ENCODE measurements at regions not wholly inside any gene's neighbourhood (a gene's known extent, or its start where the extent isn't known, plus 50 kb on each side); places are given as distances from the start of the nearest gene placed in this dataset.

DNA sequence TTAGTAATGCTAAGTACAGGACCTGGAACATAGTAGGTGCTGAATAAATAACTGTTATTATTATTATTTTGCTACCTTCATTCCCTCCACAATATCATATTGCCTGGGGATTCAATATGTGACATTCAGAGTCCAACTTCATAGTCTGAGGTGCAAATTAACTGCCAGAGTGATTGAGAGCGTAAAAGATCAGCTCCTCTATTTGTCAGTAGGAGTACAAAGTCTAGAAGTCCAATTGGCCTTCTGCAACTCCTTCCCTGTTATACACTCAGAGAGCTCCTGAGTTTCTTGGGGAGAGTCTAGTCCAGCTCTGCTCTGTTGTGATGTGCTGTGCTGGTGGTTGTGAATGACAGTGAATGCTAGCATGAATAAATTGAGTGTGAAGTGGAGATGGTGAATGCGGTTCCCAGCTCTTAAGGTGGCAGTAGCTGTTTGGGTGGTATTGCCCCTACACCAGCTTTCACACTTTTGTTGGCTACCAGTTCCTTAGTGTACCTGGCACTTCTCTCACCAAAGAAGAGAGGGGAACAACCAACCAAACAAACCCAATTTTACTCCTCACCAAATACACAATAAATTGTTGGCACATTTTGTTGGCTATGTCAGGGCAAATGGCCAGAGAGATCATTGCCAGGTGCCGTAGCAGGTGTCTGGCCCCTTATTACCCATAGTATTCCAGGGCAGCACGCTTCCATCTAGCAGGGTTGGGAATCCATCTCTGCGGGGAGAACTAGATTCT lies 270.1 kb upstream of the TBL1XR1 start:
- intact Hi-C loops (cut with DNase I; ENCODE audit: low total_unique reads) = no loop called here
- TF ChIP-seq POLR2A (IDR thresholded peaks at IDR 0.05) (no peak), POLR2AphosphoS5 (IDR thresholded peaks at IDR 0.05) (no peak)
- TF ChIP-seq, protein P1, sequence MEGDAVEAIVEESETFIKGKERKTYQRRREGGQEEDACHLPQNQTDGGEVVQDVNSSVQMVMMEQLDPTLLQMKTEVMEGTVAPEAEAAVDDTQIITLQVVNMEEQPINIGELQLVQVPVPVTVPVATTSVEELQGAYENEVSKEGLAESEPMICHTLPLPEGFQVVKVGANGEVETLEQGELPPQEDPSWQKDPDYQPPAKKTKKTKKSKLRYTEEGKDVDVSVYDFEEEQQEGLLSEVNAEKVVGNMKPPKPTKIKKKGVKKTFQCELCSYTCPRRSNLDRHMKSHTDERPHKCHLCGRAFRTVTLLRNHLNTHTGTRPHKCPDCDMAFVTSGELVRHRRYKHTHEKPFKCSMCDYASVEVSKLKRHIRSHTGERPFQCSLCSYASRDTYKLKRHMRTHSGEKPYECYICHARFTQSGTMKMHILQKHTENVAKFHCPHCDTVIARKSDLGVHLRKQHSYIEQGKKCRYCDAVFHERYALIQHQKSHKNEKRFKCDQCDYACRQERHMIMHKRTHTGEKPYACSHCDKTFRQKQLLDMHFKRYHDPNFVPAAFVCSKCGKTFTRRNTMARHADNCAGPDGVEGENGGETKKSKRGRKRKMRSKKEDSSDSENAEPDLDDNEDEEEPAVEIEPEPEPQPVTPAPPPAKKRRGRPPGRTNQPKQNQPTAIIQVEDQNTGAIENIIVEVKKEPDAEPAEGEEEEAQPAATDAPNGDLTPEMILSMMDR (IDR thresholded peaks at IDR 0.05 in 8 of 11, conservative IDR thresholded peaks at IDR 0.05 in 3 of 11) = no peak
- WGBS, 5 donors = 95 to 99% (median 97%) methylated on average over 5 of the region's 5 CpGs

DNA sequence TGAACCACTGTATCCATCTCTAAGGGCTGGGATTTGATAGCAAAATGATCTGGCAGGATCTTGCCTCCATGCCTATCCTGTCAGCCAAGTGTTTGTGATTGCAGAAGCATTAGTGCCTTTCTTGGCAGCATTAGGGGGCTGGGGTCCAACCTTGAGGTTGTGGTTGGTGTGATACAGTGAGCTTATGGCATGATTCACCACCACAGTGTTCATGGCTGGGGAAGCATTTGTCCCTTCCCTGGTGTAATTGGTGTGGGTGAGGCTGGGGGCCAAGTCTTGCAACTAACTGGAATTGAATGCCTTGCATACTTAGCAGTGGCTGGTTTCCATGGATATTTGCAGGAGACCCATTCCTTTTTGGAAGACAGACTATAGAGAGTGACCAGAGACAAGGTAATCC lies 271.0 kb upstream of the TBL1XR1 start:
- Histone ChIP-seq H3K36me3 (no peaks in the 10 kb centered on the region), H3K4me3 (no peak overlapping the region), H3K9me3 (no peaks in the 10 kb centered on the region), H3K27ac (no peak overlapping the region), H3K4me1 (no peaks in the 10 kb centered on the region), H3K27me3 (replicated peaks in 1 of 7) (no peaks in the 10 kb centered on the region)
- intact Hi-C loops (cut with DNase I; ENCODE audit: low total_unique reads) = no loop called here
- DNase-seq = no peak
- TF ChIP-seq POLR2A (IDR thresholded peaks at IDR 0.05) (no peak), POLR2AphosphoS5 (IDR thresholded peaks at IDR 0.05) (no peak)
- TF ChIP-seq, protein P1 (IDR thresholded peaks at IDR 0.05 in 8 of 11, conservative IDR thresholded peaks at IDR 0.05 in 3 of 11) = no peak

More for the DNA sequence above, 270.1 kb upstream of the TBL1XR1 start:
- DNase-seq = no peak
- no peak overlapping the region for H3K4me3 ChIP-seq
- no peak overlapping the region for H3K27ac ChIP-seq
- no peaks in the 10 kb centered on the region for H3K4me1 ChIP-seq
- H3K27me3 ChIP-seq (replicated peaks in 1 of 7) = no peaks in the 10 kb centered on the region
- no peaks in the 10 kb centered on the region for H3K9me3 ChIP-seq
- no peaks in the 10 kb centered on the region for H3K36me3 ChIP-seq

DNA sequence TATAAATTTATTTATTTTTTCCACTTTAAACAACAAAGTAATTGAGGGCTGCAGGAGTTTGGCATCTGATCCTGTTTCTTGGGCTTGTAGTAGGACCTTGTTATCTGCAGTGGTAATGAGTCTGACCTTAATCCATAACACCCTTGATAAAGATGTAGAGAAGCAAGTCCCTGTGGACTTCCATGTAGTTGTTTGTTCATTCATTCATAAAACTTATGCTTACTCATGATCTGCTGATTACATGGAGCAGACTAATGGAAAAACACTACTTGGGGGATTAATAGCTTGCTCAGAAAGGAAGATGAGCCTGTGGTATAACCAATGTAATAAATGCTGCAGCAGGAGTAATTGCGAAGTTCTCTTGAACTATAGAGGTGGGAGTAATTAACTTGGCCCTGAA lies 271.5 kb upstream of the TBL1XR1 start:
- Histone ChIP-seq H3K36me3 (no peaks in the 10 kb centered on the region), H3K4me1 (no peaks in the 10 kb centered on the region), H3K27ac (no peak overlapping the region), H3K9me3 (no peaks in the 10 kb centered on the region), H3K4me3 (no peak overlapping the region), H3K27me3 (replicated peaks in 1 of 7) (no peaks in the 10 kb centered on the region)
- TF ChIP-seq, protein P1 (IDR thresholded peaks at IDR 0.05 in 8 of 11, conservative IDR thresholded peaks at IDR 0.05 in 3 of 11) = no peak
- no peak for TF ChIP-seq POLR2A (IDR thresholded peaks at IDR 0.05)
- no peak for DNase-seq
- intact Hi-C loops (cut with DNase I; ENCODE audit: low total_unique reads) = no loop called here
- WGBS, 5 donors = 93 to 100% (median 98%) methylated on average over 1 of the region's 1 CpG

DNA sequence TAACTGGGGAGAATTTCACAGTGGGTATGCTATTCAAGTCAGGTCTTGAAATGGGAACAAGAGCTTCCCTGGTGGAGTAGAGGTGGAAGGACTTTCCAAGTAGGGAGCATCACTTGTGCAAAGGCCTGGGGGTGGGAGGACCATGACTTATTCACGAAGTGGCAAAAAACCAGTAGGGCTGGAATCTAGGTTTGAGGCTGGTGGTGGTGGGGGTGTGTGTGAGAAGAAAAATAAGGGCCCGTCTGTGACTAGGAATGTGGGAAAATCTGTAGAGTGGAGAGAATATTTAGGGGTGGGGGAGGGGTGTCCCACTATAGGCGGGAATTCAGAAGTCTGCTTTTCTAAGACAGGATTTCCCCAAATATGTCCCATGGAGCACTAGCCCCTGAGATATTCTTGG lies 271.9 kb upstream of the TBL1XR1 start:
- Histone ChIP-seq H3K27me3 (replicated peaks in 1 of 7) (no peaks in the 10 kb centered on the region), H3K36me3 (no peaks in the 10 kb centered on the region), H3K27ac (no peak overlapping the region), H3K4me1 (no peaks in the 10 kb centered on the region), H3K9me3 (no peaks in the 10 kb centered on the region), H3K4me3 (no peak overlapping the region)
- intact Hi-C loops (cut with DNase I; ENCODE audit: low total_unique reads) = no loop called here
- 94 to 96% (median 94%) methylated on average over 3 of the region's 3 CpGs for WGBS, 5 donors
- no peak for TF ChIP-seq POLR2AphosphoS5 (IDR thresholded peaks at IDR 0.05)
- TF ChIP-seq, protein P1 (IDR thresholded peaks at IDR 0.05 in 8 of 11, conservative IDR thresholded peaks at IDR 0.05 in 3 of 11) = no peak
- no peak for TF ChIP-seq POLR2A (IDR thresholded peaks at IDR 0.05)
- DNase-seq = no peak

All from spleen (tissue), 11 donors.